RWPE2 (cell line): ENCODE measurements at regions not wholly inside any gene's neighbourhood (a gene's known extent, or its start where the extent isn't known, plus 50 kb on each side); places are given as distances from the start of the nearest gene placed in this dataset.
"Not testable (repeated sequence)": the region's sequence is repeated elsewhere in the genome, so short reads cannot be mapped to it uniquely, and the experiment has no call there.

Source experiments
- ATAC-seq: fragments of 200-7000 bp; cut with Tn5 transposase; 3 replicates; pipeline ENCODE4 v1.9.1; 2021; ENCODE audit warnings: low read depth
- DNase-seq: peaks from one replicate; pipeline ENCODE4 v3.0.0-alpha.2; 2020; ENCODE audit warnings: low spot score
- H3K27ac ChIP-seq: fragments of 450-650 bp; 2 replicates; pipeline ENCODE4 v1.5.1; 2017; ENCODE audit warnings: mild to moderate bottlenecking; ENCODE audit not compliant: poor library complexity, severe bottlenecking
- H3K27me3 ChIP-seq: fragments of 250-450 bp; sonication (Bioruptor Pico); 2 replicates; pipeline ENCODE4 v1.5.1; 2021; ENCODE audit warnings: mild to moderate bottlenecking, moderate library complexity; ENCODE audit not compliant: insufficient read depth, poor library complexity, severe bottlenecking
- H3K36me3 ChIP-seq: fragments of 250-450 bp; sonication (Bioruptor Pico); 2 replicates; pipeline ENCODE4 v1.5.1; 2020; ENCODE audit warnings: low read depth, mild to moderate bottlenecking, moderate library complexity
- H3K4me1 ChIP-seq: fragments of 250-450 bp; sonication (Bioruptor Pico); 2 replicates; pipeline ENCODE4 v1.5.1; 2021; ENCODE audit warnings: mild to moderate bottlenecking, moderate library complexity; ENCODE audit not compliant: insufficient read depth, poor library complexity, severe bottlenecking
- H3K4me3 ChIP-seq: fragments of 250-450 bp; sonication (Bioruptor Pico); 2 replicates; pipeline ENCODE4 v1.5.1; 2021; ENCODE audit warnings: mild to moderate bottlenecking, moderate library complexity; ENCODE audit not compliant: severe bottlenecking
- H3K9me3 ChIP-seq: fragments of 250-450 bp; sonication (Bioruptor Pico); 2 replicates; pipeline ENCODE4 v1.5.1; 2021; ENCODE audit warnings: mild to moderate bottlenecking, moderate library complexity; ENCODE audit not compliant: severe bottlenecking
- CTCF ChIP-seq: fragments of 450-650 bp; IDR thresholded peaks from one replicate; pipeline ENCODE4 v1.5.1; 2017; ENCODE audit warnings: mild to moderate bottlenecking, moderate library complexity; ENCODE audit not compliant: poor library complexity, severe bottlenecking

GRCh38 chr2:89763581-89764485, 1072.4 kb downstream of the RPIA start:
- Histone ChIP-seq H3K4me3 (no peak overlapping the region), H3K4me1 (no peaks in the 10 kb centered on the region), H3K36me3 (no peaks in the 10 kb centered on the region), H3K27me3 (peaks cover 19% of the 10 kb centered on the region), H3K9me3 (no peaks in the 10 kb centered on the region), H3K27ac (no peak overlapping the region)
- ATAC-seq, result no peak
- DNase-seq, result peak; percentile 72
- TF ChIP-seq CTCF, result no peak

DNA sequence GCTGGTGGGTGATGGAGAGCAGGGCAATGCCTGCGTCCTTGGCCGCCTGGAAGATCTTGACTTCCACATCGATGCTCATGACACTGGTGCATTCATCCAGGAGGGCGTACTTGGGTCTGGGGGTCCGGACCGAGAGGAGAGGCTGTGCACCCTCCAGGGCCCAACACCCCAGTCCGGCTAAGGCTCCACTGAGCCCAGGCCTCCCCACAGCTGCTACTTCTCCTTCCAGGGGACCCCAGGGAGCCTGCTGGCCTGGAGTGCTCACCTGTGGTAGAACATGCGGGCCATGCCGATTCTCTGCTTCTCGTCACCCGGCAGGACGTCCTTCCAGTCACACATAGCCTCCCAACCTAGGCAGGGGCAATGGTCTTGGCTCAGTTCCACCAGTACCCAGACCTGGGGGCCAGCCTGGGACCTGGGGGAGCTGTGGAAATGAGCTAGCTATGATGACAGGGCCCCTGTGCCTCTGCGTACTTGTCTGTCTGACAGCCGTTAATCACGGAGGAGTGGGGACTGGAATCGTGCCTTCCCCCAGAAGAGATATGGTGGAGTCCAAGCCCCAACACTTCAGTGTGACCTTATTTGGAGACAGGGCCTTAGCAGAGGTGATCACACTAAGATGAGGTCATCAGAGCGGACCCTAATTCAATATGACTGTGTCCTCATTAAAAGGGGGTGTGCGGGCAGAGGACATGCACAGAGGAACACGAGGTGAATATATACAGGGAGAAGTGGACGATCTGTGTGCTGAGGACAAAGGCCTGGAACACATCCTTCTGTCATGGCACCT, 1073.3 kb downstream of the RPIA start:
- not testable (repeated sequence) for H3K4me1 ChIP-seq, H3K36me3 ChIP-seq, ATAC-seq, H3K9me3 ChIP-seq, H3K27ac ChIP-seq, H3K4me3 ChIP-seq
- H3K27me3 ChIP-seq, result peaks cover 22% of the 10 kb centered on the region
- peak; percentile 66 for DNase-seq

- not testable (repeated sequence) for H3K4me1 ChIP-seq, H3K36me3 ChIP-seq, H3K4me3 ChIP-seq, ATAC-seq, H3K27ac ChIP-seq, H3K9me3 ChIP-seq
- H3K27me3 ChIP-seq, result peaks cover 22% of the 10 kb centered on the region
- DNase-seq, result peak; percentile 56
Measured at GRCh38 chr2:89765361-89765718, 1073.9 kb downstream of the RPIA start.

DNA sequence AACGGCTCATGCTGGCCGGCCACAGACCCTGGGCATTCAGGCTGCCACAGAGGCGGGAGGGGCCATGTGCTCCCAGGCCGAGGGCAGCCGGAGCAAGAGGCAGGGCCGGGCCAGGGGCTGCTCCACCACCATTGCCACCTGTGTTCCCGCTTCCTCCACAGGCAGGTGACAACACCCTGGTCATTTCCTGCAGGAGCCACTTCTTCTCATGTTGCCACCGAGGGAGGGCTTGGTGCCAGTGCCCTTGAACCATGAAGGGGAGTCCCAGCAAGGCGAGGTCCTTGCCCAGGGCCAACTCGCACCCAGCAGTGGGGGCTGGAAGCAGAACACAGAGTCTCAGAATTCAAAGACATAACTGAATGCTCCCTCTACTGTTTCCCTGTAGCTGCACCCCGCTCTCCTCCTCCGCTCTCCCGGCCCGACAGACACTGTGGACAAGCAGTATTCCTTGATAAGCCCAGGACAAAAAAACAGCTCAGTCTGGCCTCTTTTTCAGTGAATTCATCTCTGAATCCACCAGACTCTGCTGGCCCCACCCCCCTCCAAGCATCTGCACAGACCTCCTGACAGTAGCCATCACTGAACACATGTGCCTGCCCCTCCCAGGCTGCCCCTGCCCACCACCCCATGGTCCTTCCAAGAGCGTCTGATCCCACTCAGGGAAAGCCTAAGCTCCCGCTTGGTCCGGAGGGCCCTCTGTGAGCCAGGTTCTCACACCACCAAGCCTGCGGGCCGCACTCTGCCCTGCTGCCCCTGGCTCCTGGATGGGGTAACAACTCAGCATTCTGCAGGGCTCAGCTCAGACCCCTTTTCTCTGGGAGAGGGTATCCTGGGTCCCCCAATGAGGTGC, 1074.9 kb downstream of the RPIA start:
- H3K4me1 ChIP-seq, H3K27ac ChIP-seq, ATAC-seq, H3K36me3 ChIP-seq, H3K4me3 ChIP-seq, H3K9me3 ChIP-seq: not testable (repeated sequence)
- peak; percentile 36 for DNase-seq
- peaks cover 22% of the 10 kb centered on the region for H3K27me3 ChIP-seq

- ATAC-seq, H3K36me3 ChIP-seq, H3K9me3 ChIP-seq, H3K4me1 ChIP-seq, H3K27ac ChIP-seq, H3K4me3 ChIP-seq: not testable (repeated sequence)
- DNase-seq, result peak; percentile 30
- peaks cover 22% of the 10 kb centered on the region for H3K27me3 ChIP-seq
Measured at GRCh38 chr2:89767058-89767457, 1075.6 kb downstream of the RPIA start.

GRCh38 chr2:89767572-89768435, 1076.3 kb downstream of the RPIA start:
- no peak for ATAC-seq
- Histone ChIP-seq H3K4me3 (no peak overlapping the region), H3K4me1 (no peaks in the 10 kb centered on the region), H3K9me3 (no peaks in the 10 kb centered on the region), H3K27ac (no peak overlapping the region), H3K27me3 (peaks cover 22% of the 10 kb centered on the region), H3K36me3 (no peaks in the 10 kb centered on the region)
- TF ChIP-seq CTCF, result no peak
- peak; percentile 42 for DNase-seq
